ENCODE measurements at regions not wholly inside any gene's neighbourhood (a gene's known extent, or its start where the extent isn't known, plus 50 kb on each side); places are given as distances from the start of the nearest gene placed in this dataset.

- Histone ChIP-seq H3K36me3 (ENCODE audit: control insufficient read depth, low read depth, low read length) (no peaks in the 10 kb centered on the region), H3K4me1 (ENCODE audit: control insufficient read depth, low read depth, low read length) (no peaks in the 10 kb centered on the region), H3K4me3 (ENCODE audit: low read length) (no peak overlapping the region), H3K9me3 (ENCODE audit: control insufficient read depth, low read depth, low read length) (no peaks in the 10 kb centered on the region), H3K9ac (ENCODE audit: low read length) (no peak overlapping the region), H3K27me3 (ENCODE audit: control insufficient read depth, insufficient read depth, low read length) (no peaks in the 10 kb centered on the region), H3K27ac (ENCODE audit: low read length) (no peak overlapping the region)
Measured at GRCh38 chr11:116638463-116638862, 134.3 kb downstream of the BUD13 start.

- no peaks in the 10 kb centered on the region for H3K4me1 ChIP-seq (ENCODE audit: control insufficient read depth, low read depth, low read length)
- H3K27me3 ChIP-seq (ENCODE audit: control insufficient read depth, insufficient read depth, low read length), result no peaks in the 10 kb centered on the region
- no peak overlapping the region for H3K9ac ChIP-seq (ENCODE audit: low read length)
- no peak overlapping the region for H3K27ac ChIP-seq (ENCODE audit: low read length)
- H3K36me3 ChIP-seq (ENCODE audit: control insufficient read depth, low read depth, low read length), result no peaks in the 10 kb centered on the region
- H3K9me3 ChIP-seq (ENCODE audit: control insufficient read depth, low read depth, low read length), result no peaks in the 10 kb centered on the region
- no peak overlapping the region for H3K4me3 ChIP-seq (ENCODE audit: low read length)
Measured at GRCh38 chr11:116637766-116638165, 135.0 kb downstream of the BUD13 start.

GRCh38 chr11:116636341-116636929, 136.4 kb downstream of the BUD13 start:
- no peaks in the 10 kb centered on the region for H3K36me3 ChIP-seq (ENCODE audit: control insufficient read depth, low read depth, low read length)
- no peaks in the 10 kb centered on the region for H3K4me1 ChIP-seq (ENCODE audit: control insufficient read depth, low read depth, low read length)
- no peak overlapping the region for H3K27ac ChIP-seq (ENCODE audit: low read length)
- H3K9ac ChIP-seq (ENCODE audit: low read length), result no peak overlapping the region
- no peak overlapping the region for H3K4me3 ChIP-seq (ENCODE audit: low read length)
- H3K9me3 ChIP-seq (ENCODE audit: control insufficient read depth, low read depth, low read length), result no peaks in the 10 kb centered on the region
- H3K27me3 ChIP-seq (ENCODE audit: control insufficient read depth, insufficient read depth, low read length), result no peaks in the 10 kb centered on the region

GRCh38 chr11:116631201-116631600, 141.6 kb downstream of the BUD13 start:
- no peaks in the 10 kb centered on the region for H3K36me3 ChIP-seq (ENCODE audit: control insufficient read depth, low read depth, low read length)
- H3K27me3 ChIP-seq (ENCODE audit: control insufficient read depth, insufficient read depth, low read length), result no peaks in the 10 kb centered on the region
- H3K4me3 ChIP-seq (ENCODE audit: low read length), result no peak overlapping the region
- no peaks in the 10 kb centered on the region for H3K4me1 ChIP-seq (ENCODE audit: control insufficient read depth, low read depth, low read length)
- no peak overlapping the region for H3K27ac ChIP-seq (ENCODE audit: low read length)
- H3K9me3 ChIP-seq (ENCODE audit: control insufficient read depth, low read depth, low read length), result no peaks in the 10 kb centered on the region
- no peak overlapping the region for H3K9ac ChIP-seq (ENCODE audit: low read length)

- no peaks in the 10 kb centered on the region for H3K27me3 ChIP-seq (ENCODE audit: control insufficient read depth, insufficient read depth, low read length)
- H3K27ac ChIP-seq (ENCODE audit: low read length), result no peak overlapping the region
- no peak overlapping the region for H3K4me3 ChIP-seq (ENCODE audit: low read length)
- no peaks in the 10 kb centered on the region for H3K36me3 ChIP-seq (ENCODE audit: control insufficient read depth, low read depth, low read length)
- no peaks in the 10 kb centered on the region for H3K9me3 ChIP-seq (ENCODE audit: control insufficient read depth, low read depth, low read length)
- H3K9ac ChIP-seq (ENCODE audit: low read length), result no peak overlapping the region
- H3K4me1 ChIP-seq (ENCODE audit: control insufficient read depth, low read depth, low read length), result no peaks in the 10 kb centered on the region
Measured at GRCh38 chr11:116618461-116618860, 154.3 kb downstream of the BUD13 start.

GRCh38 chr11:116615211-116615865, 157.4 kb downstream of the BUD13 start:
- Histone ChIP-seq H3K9me3 (ENCODE audit: control insufficient read depth, low read depth, low read length) (no peaks in the 10 kb centered on the region), H3K9ac (ENCODE audit: low read length) (no peak overlapping the region), H3K4me1 (ENCODE audit: control insufficient read depth, low read depth, low read length) (no peaks in the 10 kb centered on the region), H3K27me3 (ENCODE audit: control insufficient read depth, insufficient read depth, low read length) (no peaks in the 10 kb centered on the region), H3K27ac (ENCODE audit: low read length) (no peak overlapping the region), H3K4me3 (ENCODE audit: low read length) (no peak overlapping the region), H3K36me3 (ENCODE audit: control insufficient read depth, low read depth, low read length) (no peaks in the 10 kb centered on the region)

GRCh38 chr11:116614306-116615210, 158.2 kb downstream of the BUD13 start:
- Histone ChIP-seq H3K9me3 (ENCODE audit: control insufficient read depth, low read depth, low read length) (no peaks in the 10 kb centered on the region), H3K36me3 (ENCODE audit: control insufficient read depth, low read depth, low read length) (no peaks in the 10 kb centered on the region), H3K9ac (ENCODE audit: low read length) (no peak overlapping the region), H3K27me3 (ENCODE audit: control insufficient read depth, insufficient read depth, low read length) (no peaks in the 10 kb centered on the region), H3K27ac (ENCODE audit: low read length) (no peak overlapping the region), H3K4me1 (ENCODE audit: control insufficient read depth, low read depth, low read length) (no peaks in the 10 kb centered on the region), H3K4me3 (ENCODE audit: low read length) (no peak overlapping the region)

- H3K36me3 ChIP-seq (ENCODE audit: control insufficient read depth, low read depth, low read length), result no peaks in the 10 kb centered on the region
- H3K4me1 ChIP-seq (ENCODE audit: control insufficient read depth, low read depth, low read length), result no peaks in the 10 kb centered on the region
- H3K27ac ChIP-seq (ENCODE audit: low read length), result no peak overlapping the region
- no peak overlapping the region for H3K9ac ChIP-seq (ENCODE audit: low read length)
- H3K4me3 ChIP-seq (ENCODE audit: low read length), result no peak overlapping the region
- H3K9me3 ChIP-seq (ENCODE audit: control insufficient read depth, low read depth, low read length), result no peaks in the 10 kb centered on the region
- H3K27me3 ChIP-seq (ENCODE audit: control insufficient read depth, insufficient read depth, low read length), result no peaks in the 10 kb centered on the region
Measured at GRCh38 chr11:116613206-116613875, 159.4 kb downstream of the BUD13 start.

GRCh38 chr11:116611998-116612620, 160.7 kb downstream of the BUD13 start:
- H3K4me1 ChIP-seq (ENCODE audit: control insufficient read depth, low read depth, low read length), result no peaks in the 10 kb centered on the region
- no peaks in the 10 kb centered on the region for H3K36me3 ChIP-seq (ENCODE audit: control insufficient read depth, low read depth, low read length)
- H3K9me3 ChIP-seq (ENCODE audit: control insufficient read depth, low read depth, low read length), result no peaks in the 10 kb centered on the region
- no peaks in the 10 kb centered on the region for H3K27me3 ChIP-seq (ENCODE audit: control insufficient read depth, insufficient read depth, low read length)
- H3K27ac ChIP-seq (ENCODE audit: low read length), result no peak overlapping the region
- H3K4me3 ChIP-seq (ENCODE audit: low read length), result no peak overlapping the region
- H3K9ac ChIP-seq (ENCODE audit: low read length), result no peak overlapping the region

- H3K4me1 ChIP-seq (ENCODE audit: control insufficient read depth, low read depth, low read length), result no peaks in the 10 kb centered on the region
- no peak overlapping the region for H3K4me3 ChIP-seq (ENCODE audit: low read length)
- no peaks in the 10 kb centered on the region for H3K27me3 ChIP-seq (ENCODE audit: control insufficient read depth, insufficient read depth, low read length)
- no peaks in the 10 kb centered on the region for H3K9me3 ChIP-seq (ENCODE audit: control insufficient read depth, low read depth, low read length)
- H3K36me3 ChIP-seq (ENCODE audit: control insufficient read depth, low read depth, low read length), result no peaks in the 10 kb centered on the region
- no peak overlapping the region for H3K9ac ChIP-seq (ENCODE audit: low read length)
- H3K27ac ChIP-seq (ENCODE audit: low read length), result no peak overlapping the region
Measured at GRCh38 chr11:116610190-116610589, 162.6 kb downstream of the BUD13 start.

- H3K9me3 ChIP-seq (ENCODE audit: control insufficient read depth, low read depth, low read length), result no peaks in the 10 kb centered on the region
- H3K4me3 ChIP-seq (ENCODE audit: low read length), result no peak overlapping the region
- no peak overlapping the region for H3K9ac ChIP-seq (ENCODE audit: low read length)
- no peak overlapping the region for H3K27ac ChIP-seq (ENCODE audit: low read length)
- H3K27me3 ChIP-seq (ENCODE audit: control insufficient read depth, insufficient read depth, low read length), result no peaks in the 10 kb centered on the region
- no peaks in the 10 kb centered on the region for H3K4me1 ChIP-seq (ENCODE audit: control insufficient read depth, low read depth, low read length)
- H3K36me3 ChIP-seq (ENCODE audit: control insufficient read depth, low read depth, low read length), result no peaks in the 10 kb centered on the region
Measured at GRCh38 chr11:116607027-116607426, 165.8 kb downstream of the BUD13 start.

All from iPS-18a (cell line).